ENCODE measurements at regions not wholly inside any gene's neighbourhood (a gene's known extent, or its start where the extent isn't known, plus 50 kb on each side); places are given as distances from the start of the nearest gene placed in this dataset.

- Histone ChIP-seq H3K4ac (replicated peaks; ENCODE audit: insufficient read length, low read depth, low read length) (no peak overlapping the region), H4K91ac (replicated peaks; ENCODE audit: insufficient read length, low read length) (peak overlapping the region; percentile 83), H4K20me1 (replicated peaks in 1 of 2; ENCODE audit: control insufficient read depth in 1 of 2, insufficient read depth in 2 of 2, low read length in 2 of 2) (no peaks in the 10 kb centered on the region), H3K4me3 (ENCODE audit: extremely low read depth in 1 of 4, insufficient read depth in 2 of 4, low read depth in 3 of 4, low read length in 4 of 4) (no peak overlapping the region), H3K56ac (replicated peaks; ENCODE audit: insufficient read length, low read depth, low read length) (no peak overlapping the region), H3K18ac (ENCODE audit: extremely low read depth, low read length) (no peak overlapping the region), H3K79me2 (ENCODE audit: control insufficient read depth in 1 of 2, insufficient read depth in 2 of 2, low read length in 2 of 2) (no peaks in the 10 kb centered on the region), H3K27me3 (replicated peaks in 1 of 4; ENCODE audit: control insufficient read depth in 3 of 4, extremely low read depth in 1 of 4, insufficient read depth in 3 of 4, low read length in 3 of 4) (no peaks in the 10 kb centered on the region), H2BK15ac (ENCODE audit: low read length) (no peak overlapping the region), H4K5ac (ENCODE audit: insufficient read length, low read depth, low read length) (no peak overlapping the region), H3K9ac (replicated peaks in 1 of 4; ENCODE audit: extremely low read depth in 1 of 4, low read depth in 3 of 4, low read length in 3 of 4) (no peak overlapping the region), H3K4me2 (ENCODE audit: insufficient read depth in 1 of 2, low read depth in 2 of 2, low read length in 2 of 2) (no peak overlapping the region), H3K23ac (ENCODE audit: insufficient read length) (no peak overlapping the region), H2AFZ (ENCODE audit: low read length) (no peak overlapping the region), H3K27ac (ENCODE audit: low read depth, low read length) (no peak overlapping the region), H3K14ac (ENCODE audit: insufficient read length) (no peak overlapping the region), H2BK20ac (ENCODE audit: low read length) (no peak overlapping the region), H2BK12ac (ENCODE audit: low read depth, low read length) (0 out of 2 replicates have a peak overlapping the region, but pooled peaks have one; percentile 53), H3K4me1 (replicated peaks in 1 of 4; ENCODE audit: control insufficient read depth in 3 of 4, insufficient read depth in 4 of 4, low read length in 3 of 4) (peaks cover 0 to 18% (median 7%) of the 10 kb centered on the region in 4 experiments; a peak in 5 of 7 replicates), H2AK5ac (ENCODE audit: low read depth, low read length) (peak overlapping the region; percentile 82; the same call in 1 of the 2 replicates), H2BK120ac (replicated peaks; ENCODE audit: low read depth, low read length) (no peak overlapping the region), H2BK5ac (ENCODE audit: low read depth, low read length) (no peak overlapping the region), H3K36me3 (ENCODE audit: control insufficient read depth in 2 of 4, insufficient read depth in 4 of 4, low read length in 3 of 4) (no peaks in the 10 kb centered on the region), H3K79me1 (ENCODE audit: low read depth, low read length) (no peaks in the 10 kb centered on the region), H3K23me2 (ENCODE audit: low read depth, low read length) (peaks cover 5% of the 10 kb centered on the region; the same call in 1 of the 2 replicates), H4K8ac (ENCODE audit: extremely low read depth, insufficient read depth, low read length) (no peak overlapping the region), H3K9me3 (ENCODE audit: insufficient read depth in 2 of 2, low read depth in 1 of 2, low read length in 1 of 2) (no peaks in the 10 kb centered on the region)
- ChIA-PET POLR2A (ENCODE audit: partially characterized antibody) (interaction anchor here (2.0 kb wide), 1 partner anchor 16 kb away, joined by 5 read pairs; no protein-coding TSS in a partner anchor), CTCF (ENCODE audit: partially characterized antibody) (interaction anchor here (1.2 to 1.4 kb wide), 2 partner anchors 9 to 165 kb away, joined by 3 to 5 read pairs; no protein-coding TSS in a partner anchor)
- WGBS, 2 experiments (ENCODE audit: extremely low coverage in 1 of 2, insufficient coverage in 1 of 2, insufficient read length in 1 of 2, insufficient replicate concordance in 2 of 2, low coverage in 1 of 2, low lambda C conversion rate in 2 of 2, missing lambda C conversion rate in 1 of 2) = 87% methylated on average over 20 of the region's 20 CpGs; no CpG with 5 or more reads in 1 of the 2 experiments
- no peak for FAIRE-seq
- no peak for DNase-seq (ENCODE audit: low read depth in 1 of 2, low spot score in 2 of 2)
- TF ChIP-seq EZH2 (IDR thresholded peaks at IDR 0.05; ENCODE audit: low read depth, low read length, severe bottlenecking) (no peak), CREB1 (IDR thresholded peaks at IDR 0.05) (no peak), GTF2F1 (IDR thresholded peaks at IDR 0.05; ENCODE audit: borderline replicate concordance, low read depth, low read length) (no peak), TBP (IDR thresholded peaks at IDR 0.05; ENCODE audit: low read depth, low read length) (no peak), RNF2 (IDR thresholded peaks at IDR 0.05; ENCODE audit: borderline replicate concordance, low read depth, low read length, missing control alignments, poor library complexity, severe bottlenecking) (no peak), POU5F1 (IDR thresholded peaks at IDR 0.05; ENCODE audit: low read depth, low read length) (no peak), POLR2A (IDR thresholded peaks at IDR 0.05; ENCODE audit: control extremely low read depth in 1 of 2, low read depth in 2 of 2, low read length in 2 of 2) (no peak), TAF7 (optimal IDR thresholded peaks at IDR 0.05; ENCODE audit: borderline replicate concordance, low read depth, low read length) (no peak), JUN (IDR thresholded peaks at IDR 0.05; ENCODE audit: low read depth, low read length) (no peak), BACH1 (IDR thresholded peaks at IDR 0.05; ENCODE audit: low read length) (no peak), HDAC2 (IDR thresholded peaks at IDR 0.05; ENCODE audit: borderline replicate concordance in 1 of 2, low read depth in 2 of 2, low read length in 2 of 2) (no peak), USF2 (IDR thresholded peaks at IDR 0.05; ENCODE audit: low read length) (no peak)
These were observed 82.7 kb upstream of the SFSWAP start for GRCh38 chr12:131628023-131628740.

Measured in H1 (cell line).